OCI-LY1 (cell line): ENCODE measurements at regions not wholly inside any gene's neighbourhood (a gene's known extent, or its start where the extent isn't known, plus 50 kb on each side); places are given as distances from the start of the nearest gene placed in this dataset.

ENCODE experiments used
- CTCF ChIP-seq: fragments of 200-600 bp; sonication (generic), shearing (Covaris generic); IDR thresholded peaks from 2 replicates; pipeline ENCODE4 v1.5.1; 2017; ENCODE audit warnings: mild to moderate bottlenecking, antibody characterized with exemption, low read length, moderate library complexity, mixed read lengths
- EZH2 ChIP-seq: fragments of 200-600 bp; sonication (generic), shearing (Covaris generic); IDR thresholded peaks from 2 replicates; pipeline ENCODE4 v1.8.0; 2017; ENCODE audit warnings: borderline replicate concordance, mixed run types, mild to moderate bottlenecking, antibody characterized with exemption, low read length, moderate library complexity, mixed read lengths

GRCh38 chr18:24725644-24726415 lies 265.4 kb downstream of the HRH4 start:
- TF ChIP-seq CTCF (no peak), EZH2 (no peak)
